ENCODE measurements at regions not wholly inside any gene's neighbourhood (a gene's known extent, or its start where the extent isn't known, plus 50 kb on each side); places are given as distances from the start of the nearest gene placed in this dataset.

DNA sequence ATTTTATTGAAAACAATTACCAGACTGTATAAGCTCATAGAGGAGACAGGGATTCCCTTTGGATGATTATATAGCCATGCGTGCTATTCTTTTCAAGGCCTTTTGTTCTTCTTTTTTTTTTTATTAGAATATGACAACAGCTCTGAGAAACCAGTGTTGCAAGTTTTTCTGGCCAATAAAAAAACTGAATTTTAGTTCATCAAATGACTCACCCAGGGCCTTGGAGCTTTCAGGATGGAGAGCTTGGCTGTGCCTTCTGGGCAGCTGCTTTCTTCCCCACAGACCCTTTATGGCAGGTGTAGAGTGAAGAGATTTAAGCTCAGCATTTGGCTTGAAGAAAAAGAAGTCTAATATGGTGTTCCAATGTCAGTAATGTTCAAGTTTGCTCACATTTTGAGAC lies 497.9 kb upstream of the FANCL start:
- TF ChIP-seq EZH2 (IDR thresholded peaks at IDR 0.05; ENCODE audit: insufficient read depth, poor library complexity, severe bottlenecking) (no peak), EZH2phosphoT487 (IDR thresholded peaks at IDR 0.05; ENCODE audit: insufficient read depth, low read depth) (no peak)

Measured in GM23248 (cell line).